H7 (cell line): ENCODE measurements at regions not wholly inside any gene's neighbourhood (a gene's known extent, or its start where the extent isn't known, plus 50 kb on each side); places are given as distances from the start of the nearest gene placed in this dataset.

Source experiments
- DNase-seq: peaks from one replicate; pipeline ENCODE4 v3.0.0; 2012
- H3K27me3 ChIP-seq: 2 replicates; pipeline ENCODE4 v1.6.0; 2011; ENCODE audit warnings: mild to moderate bottlenecking, low read length; ENCODE audit not compliant: control insufficient read depth, insufficient read depth
- H3K36me3 ChIP-seq: replicated peaks from 2 replicates; pipeline ENCODE4 v1.5.1; 2011; ENCODE audit warnings: low read length; ENCODE audit not compliant: control insufficient read depth, insufficient read depth
- H3K4me3 ChIP-seq: 2 replicates; pipeline ENCODE4 v1.5.1; 2011; ENCODE audit warnings: low read depth, mild to moderate bottlenecking, control low read depth, low read length, moderate library complexity; ENCODE audit not compliant: insufficient read depth

DNA sequence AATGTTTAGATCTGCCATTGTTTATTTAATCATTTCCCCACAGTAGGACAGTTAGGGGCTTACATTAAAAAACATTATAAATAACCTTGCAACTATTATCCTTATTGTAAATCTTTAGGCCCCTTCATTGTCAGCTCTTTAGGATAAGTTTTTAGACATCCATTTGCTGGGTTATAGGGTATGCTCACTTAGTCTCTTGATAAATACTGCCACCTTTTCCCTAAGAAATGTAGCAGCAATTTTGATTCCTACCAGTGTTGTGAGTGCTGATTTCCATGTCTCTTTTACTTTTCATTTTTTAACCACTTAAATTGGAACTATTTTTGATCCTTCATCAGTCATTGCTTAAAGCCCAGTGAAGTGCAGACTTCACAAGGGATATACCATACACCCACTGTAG lies 94.4 kb downstream of the AVPR1A start:
- H3K4me3 ChIP-seq = no peak overlapping the region
- no peaks in the 10 kb centered on the region for H3K27me3 ChIP-seq
- H3K36me3 ChIP-seq = no peaks in the 10 kb centered on the region
- no peak for DNase-seq

DNA sequence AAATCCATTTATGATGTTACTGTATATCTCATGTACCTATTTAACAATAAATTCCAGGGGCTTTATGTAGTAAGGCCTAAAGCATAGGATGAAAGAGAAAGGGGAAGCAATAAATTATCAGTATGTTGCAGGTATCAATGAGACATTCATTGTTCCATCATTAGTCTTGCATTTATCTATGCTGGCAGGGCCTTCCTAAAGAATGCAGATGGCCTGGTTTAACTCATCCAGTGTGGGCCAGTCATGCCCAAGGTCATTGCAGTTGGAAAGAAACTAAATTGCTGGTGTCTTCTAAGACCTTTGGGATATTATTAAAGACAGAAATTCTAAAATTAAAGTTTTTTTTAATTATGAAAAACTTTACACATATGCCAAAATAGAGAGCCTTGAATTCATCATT lies 98.3 kb downstream of the AVPR1A start:
- Histone ChIP-seq H3K36me3 (no peaks in the 10 kb centered on the region), H3K27me3 (no peaks in the 10 kb centered on the region), H3K4me3 (no peak overlapping the region)
- no peak for DNase-seq

DNA sequence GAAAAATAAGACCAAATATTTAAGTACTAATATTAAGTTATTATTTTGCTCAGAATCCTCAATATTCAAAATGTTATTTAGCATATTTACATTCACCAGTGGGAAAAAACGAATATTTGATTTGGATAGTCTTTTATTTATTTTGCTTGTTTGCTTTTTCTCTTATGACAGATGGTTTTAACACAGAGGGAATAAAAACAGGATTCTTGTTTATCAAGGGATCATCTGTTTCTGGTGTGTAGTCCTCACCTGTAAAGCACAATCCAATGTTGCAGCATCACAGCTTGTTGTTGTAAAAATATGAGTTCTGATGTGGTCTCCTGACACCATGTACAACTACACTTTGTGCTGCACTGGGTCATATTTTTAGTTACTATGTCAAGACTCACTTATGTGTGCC lies 103.9 kb downstream of the AVPR1A start:
- Histone ChIP-seq H3K4me3 (no peak overlapping the region), H3K27me3 (no peaks in the 10 kb centered on the region), H3K36me3 (no peaks in the 10 kb centered on the region)
- no peak for DNase-seq

DNA sequence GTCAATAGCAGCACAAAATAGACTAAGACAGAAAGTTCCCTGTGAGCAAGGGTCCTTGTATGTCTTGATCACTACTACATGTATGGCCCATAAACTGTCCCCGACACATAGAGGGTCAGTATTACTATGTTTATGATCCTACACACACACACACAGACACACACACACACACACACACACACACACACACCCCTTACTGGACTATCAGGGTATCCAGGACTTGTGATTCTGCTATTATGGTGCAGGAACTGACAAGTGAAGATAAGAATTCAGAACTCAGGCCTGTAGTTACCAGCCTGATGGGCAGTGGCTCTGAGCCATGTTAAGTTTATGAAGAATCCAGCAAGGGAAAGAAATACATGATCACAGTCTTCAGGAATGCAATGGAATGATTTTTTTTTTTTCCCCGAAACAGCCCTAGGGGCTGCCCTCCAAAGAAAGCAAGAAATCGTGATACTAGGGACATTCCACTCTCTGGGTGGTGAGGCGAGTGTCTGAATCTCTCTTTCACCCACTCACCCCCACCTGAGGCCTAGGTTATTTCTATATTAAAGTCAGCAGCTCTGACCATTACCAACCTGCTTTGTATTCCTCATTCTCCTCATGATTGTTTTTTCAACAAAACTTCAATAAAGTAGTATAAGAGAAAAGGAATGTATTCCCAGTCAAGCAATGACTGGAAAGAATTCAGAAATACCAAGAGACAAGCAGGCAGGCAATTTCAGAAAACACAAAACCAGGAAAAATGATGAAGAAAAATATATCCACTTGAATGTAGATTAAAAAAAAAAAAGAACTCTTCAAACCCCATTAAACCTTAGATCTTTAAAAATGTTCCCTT lies 105.8 kb downstream of the AVPR1A start:
- no peak overlapping the region for H3K4me3 ChIP-seq
- no peaks in the 10 kb centered on the region for H3K27me3 ChIP-seq
- no peak for DNase-seq
- no peaks in the 10 kb centered on the region for H3K36me3 ChIP-seq

DNA sequence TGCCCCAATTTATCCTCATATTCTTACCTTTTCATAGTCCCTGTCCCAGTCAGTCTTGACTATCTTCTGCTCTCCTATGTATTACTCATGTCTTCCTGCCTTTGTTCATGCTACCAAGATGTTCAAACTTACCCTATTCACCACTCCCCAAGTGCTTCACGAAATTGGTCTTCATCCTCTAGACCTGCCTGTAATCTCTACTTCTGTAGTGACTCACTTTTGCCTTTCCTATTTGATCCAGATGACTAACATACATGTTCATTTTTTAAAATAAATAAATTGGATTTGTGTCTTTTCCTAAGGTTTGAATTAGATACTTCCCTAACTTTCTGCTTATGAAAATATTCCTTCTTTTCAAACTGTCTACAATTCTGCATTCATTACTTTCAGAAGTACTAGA lies 107.7 kb upstream of the PPM1H start:
- H3K36me3 ChIP-seq = no peaks in the 10 kb centered on the region
- DNase-seq = no peak
- no peaks in the 10 kb centered on the region for H3K27me3 ChIP-seq
- H3K4me3 ChIP-seq = no peak overlapping the region

DNA sequence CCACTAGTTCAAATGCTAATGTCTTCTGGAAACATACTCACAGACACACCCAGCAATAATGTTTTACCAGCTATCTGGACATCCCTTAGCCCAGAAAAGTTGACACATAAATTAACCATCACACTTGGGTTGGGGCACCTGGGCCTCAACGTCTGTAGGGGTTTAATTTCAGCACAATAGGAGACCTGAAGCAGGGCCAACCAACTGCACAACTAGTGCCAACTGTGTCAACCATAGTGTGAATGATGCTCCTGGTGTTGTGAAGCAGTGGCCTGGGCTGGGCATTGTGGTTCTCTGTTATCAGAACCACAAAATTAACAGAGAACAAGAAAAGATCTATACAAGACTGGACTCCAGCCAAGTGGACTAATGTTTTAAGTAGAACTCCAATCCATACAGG lies 106.7 kb upstream of the PPM1H start:
- Histone ChIP-seq H3K36me3 (no peaks in the 10 kb centered on the region), H3K27me3 (no peaks in the 10 kb centered on the region), H3K4me3 (no peak overlapping the region)
- no peak for DNase-seq

DNA sequence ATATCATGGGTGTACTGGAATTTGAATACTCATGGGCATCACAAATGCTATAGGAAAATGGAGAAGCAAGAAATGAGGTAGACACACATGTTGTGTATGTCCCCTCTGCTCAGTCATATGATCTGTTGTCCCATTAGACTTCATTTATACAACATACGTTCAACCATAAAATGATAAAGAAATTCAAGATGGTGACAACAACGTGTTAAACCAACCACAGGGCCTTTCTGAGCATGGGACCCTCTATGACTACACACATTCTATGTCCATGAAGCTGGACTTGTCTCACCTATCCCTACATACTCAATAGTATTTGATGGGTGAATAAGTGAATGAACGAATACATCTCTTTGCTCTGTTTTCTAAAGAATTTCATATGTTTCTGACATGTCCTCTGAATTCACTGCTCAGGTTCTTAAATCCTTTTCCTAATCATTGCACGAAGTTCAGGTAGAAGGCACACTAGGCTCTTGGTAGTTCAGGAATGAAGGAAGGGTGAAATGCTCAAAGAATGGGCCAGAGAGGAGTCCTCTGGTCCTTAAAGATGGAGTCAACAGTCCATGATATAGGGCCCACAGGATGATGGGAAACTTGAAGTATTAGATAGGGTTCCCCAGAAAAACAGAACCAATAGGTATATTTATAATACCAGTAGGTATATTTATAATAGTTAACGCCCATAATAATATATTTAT lies 105.7 kb upstream of the PPM1H start:
- no peaks in the 10 kb centered on the region for H3K36me3 ChIP-seq
- DNase-seq = no peak

DNA sequence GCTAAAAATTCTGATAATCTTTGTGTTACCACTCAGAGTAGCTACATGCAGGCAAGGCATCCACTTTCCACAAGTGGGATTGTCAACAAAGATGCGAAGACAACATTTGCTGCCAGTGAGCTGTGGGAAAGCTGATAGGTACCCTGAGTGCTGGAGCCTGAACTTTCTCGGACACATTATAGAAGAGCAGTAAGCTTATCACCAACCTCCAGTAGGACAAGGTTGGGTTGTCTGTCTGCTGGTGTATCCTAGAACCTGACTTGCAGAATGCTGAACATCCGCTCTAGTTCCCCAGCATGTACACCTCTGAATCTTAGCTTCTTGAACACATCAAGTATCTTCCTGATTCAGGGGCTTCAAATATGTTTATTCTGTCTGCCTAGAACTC lies 103.8 kb upstream of the PPM1H start:
- H3K36me3 ChIP-seq = no peaks in the 10 kb centered on the region
- no peak for DNase-seq
- no peaks in the 10 kb centered on the region for H3K27me3 ChIP-seq
- H3K4me3 ChIP-seq = no peak overlapping the region

More for the DNA sequence above, 105.7 kb upstream of the PPM1H start:
- Histone ChIP-seq H3K27me3 (no peaks in the 10 kb centered on the region), H3K4me3 (no peak overlapping the region)

DNA sequence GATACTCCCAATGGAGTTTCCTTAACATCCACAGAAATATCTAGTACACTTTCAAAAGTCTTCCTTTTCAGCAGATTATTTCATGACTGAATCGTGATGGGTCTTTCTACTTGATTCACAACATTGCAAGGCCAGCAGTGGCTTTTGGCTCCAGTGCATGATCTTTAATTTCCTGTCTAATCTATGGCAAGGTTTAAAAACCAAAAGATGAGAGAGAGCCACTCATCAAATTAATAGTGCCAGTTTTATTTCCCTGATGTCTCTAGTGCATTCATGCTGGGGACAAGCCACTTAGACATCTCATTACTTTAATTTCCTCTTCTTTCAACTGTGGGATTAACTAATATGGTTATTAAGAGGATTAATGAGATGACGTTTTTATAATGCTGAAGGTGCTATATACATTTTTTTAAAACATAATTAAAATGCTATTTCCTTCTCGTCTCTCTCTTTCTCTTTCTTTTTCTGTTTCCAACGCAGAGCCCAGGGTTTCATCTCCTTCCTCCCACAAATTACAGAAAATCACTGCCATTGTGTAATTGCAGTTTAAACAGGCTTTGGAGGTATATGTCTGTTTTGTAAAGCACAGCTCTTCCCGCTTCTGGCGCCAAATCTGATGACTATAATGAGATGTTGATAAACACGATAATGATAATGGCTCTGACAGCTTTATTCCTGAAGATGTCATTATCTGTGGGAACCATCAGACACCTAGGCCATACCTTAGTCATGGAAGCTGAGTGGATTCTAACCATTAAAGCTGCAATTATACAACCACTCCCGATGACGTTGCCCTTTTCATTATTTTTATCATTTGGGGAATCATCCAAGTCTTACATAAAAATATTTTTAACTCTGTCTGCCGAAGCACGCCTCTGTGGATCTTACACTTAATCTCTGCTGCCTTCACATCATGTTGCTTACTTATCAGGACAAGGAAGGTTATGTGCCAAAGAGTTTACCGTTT lies 103.1 kb upstream of the PPM1H start:
- Histone ChIP-seq H3K36me3 (no peaks in the 10 kb centered on the region), H3K27me3 (no peaks in the 10 kb centered on the region), H3K4me3 (no peak overlapping the region)
- DNase-seq = no peak

DNA sequence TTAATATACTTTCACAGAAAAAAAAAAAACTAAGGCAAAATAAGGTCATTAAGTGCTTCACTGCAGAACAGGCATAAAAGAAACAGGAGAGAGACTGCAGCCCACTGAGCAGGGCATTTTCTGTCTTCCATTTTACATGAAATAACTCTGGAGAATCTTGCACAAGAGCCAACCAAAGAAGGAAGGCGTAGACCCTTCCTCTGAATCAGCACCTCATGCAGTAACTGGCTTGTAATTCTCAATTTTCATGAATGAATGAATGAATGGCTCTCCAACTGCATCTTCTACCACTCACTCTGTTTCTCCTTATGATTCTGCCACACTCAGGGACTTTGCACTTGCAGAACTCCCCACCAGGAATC lies 102.0 kb upstream of the PPM1H start:
- Histone ChIP-seq H3K27me3 (no peaks in the 10 kb centered on the region), H3K4me3 (no peak overlapping the region), H3K36me3 (no peaks in the 10 kb centered on the region)
- DNase-seq = no peak

DNA sequence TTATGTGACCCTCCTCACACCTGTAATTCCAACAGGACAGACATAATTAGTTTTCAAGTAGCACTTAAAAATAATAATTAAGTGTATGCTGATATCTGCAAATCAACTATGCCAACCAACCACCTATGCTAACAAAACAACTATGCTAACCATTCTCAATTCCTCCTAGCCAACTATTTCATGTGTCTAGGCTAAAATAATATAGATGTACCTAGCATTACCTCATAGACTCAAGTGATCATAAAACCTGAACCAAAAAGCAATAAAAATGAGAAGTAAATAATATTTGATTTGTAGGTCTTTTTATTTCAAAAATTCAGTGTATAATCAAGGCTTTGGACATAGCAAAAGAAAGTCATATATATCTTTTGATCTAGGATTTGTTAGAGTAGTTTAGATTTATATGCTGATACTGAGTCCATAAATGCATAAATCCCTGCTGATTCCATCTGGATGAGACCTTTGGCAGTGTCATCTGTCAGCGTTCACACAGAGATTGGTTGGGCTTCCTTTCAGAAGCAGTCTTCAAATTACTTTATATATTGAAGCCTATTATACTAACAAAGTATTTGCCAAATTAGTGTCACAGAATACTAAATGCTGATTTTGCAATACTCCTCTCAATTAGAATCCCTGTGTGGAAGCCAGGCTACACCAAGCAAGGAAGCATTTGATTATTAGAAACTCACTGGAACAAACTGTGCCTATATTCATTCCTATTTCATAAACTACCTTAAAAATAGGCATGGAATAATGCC lies 101.4 kb upstream of the PPM1H start:
- H3K4me3 ChIP-seq = no peak overlapping the region

DNA sequence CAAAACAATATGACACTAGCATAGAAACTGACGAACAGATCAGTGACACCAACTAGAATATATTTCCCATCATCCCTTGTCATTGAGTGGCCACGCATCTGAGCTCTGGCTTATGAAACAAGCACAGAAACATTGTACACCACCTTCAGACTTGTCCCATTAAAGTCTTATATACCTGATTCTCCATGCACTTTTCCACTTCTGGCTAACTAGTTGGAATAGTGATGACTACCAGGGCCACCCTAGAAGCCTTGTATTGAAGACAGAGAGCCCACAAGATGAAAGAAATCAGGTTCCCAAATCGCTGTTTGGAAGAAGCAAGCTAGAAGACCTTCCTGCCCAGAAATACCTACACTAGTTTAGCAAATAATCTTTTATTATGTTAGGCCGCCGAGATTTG lies 99.7 kb upstream of the PPM1H start:
- Histone ChIP-seq H3K27me3 (no peaks in the 10 kb centered on the region), H3K4me3 (no peak overlapping the region), H3K36me3 (no peaks in the 10 kb centered on the region)
- DNase-seq = no peak

More for the DNA sequence above, 101.4 kb upstream of the PPM1H start:
- no peaks in the 10 kb centered on the region for H3K27me3 ChIP-seq
- H3K36me3 ChIP-seq = no peaks in the 10 kb centered on the region
- no peak for DNase-seq

DNA sequence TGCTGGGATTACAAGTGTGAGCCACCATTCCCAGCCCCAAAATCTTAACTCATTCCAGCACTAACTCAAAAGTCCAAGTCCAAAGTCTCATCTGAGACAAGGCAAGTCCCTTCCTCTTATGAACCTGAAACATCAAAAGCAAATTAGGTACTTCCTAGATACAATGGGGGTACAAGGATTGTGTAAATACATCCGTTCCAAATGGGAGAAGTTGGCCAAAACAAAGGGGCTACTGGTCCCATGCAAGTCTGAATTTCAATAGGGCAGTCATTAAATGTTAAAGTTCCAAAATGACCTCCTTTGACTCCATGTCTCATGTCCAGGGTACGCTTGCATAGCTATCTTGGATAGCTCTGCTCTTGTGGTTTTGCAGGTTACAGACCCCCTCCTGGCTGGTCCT lies 94.7 kb upstream of the PPM1H start:
- no peak for DNase-seq
- Histone ChIP-seq H3K27me3 (no peaks in the 10 kb centered on the region), H3K36me3 (no peaks in the 10 kb centered on the region), H3K4me3 (no peak overlapping the region)

DNA sequence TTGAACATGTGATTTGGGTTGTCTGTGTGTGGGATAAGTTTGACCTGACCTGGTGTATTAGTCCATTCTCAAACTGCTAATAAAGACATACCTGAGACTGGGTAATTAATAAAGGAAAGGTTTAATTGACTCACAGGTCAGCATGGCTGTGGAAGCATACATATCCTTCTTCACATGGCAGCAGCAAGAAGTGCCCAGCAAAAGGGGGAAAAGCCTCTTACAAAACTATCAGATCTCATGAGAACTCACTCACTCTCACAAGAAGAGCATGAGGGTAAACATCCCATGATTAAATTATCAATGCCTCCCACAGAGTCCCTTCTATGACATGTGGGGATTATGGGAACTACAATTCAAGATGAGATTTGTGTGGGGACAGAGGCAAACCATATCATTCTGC lies 94.0 kb upstream of the PPM1H start:
- no peak for DNase-seq
- Histone ChIP-seq H3K27me3 (no peaks in the 10 kb centered on the region), H3K4me3 (no peak overlapping the region), H3K36me3 (no peaks in the 10 kb centered on the region)
